ENCODE measurements at regions not wholly inside any gene's neighbourhood (a gene's known extent, or its start where the extent isn't known, plus 50 kb on each side); places are given as distances from the start of the nearest gene placed in this dataset.

- H4K5ac ChIP-seq (ENCODE audit: insufficient read length, low read depth, low read length) = no peak overlapping the region
- no peak overlapping the region for H2BK120ac ChIP-seq (replicated peaks; ENCODE audit: low read depth, low read length)
- H4K91ac ChIP-seq (replicated peaks; ENCODE audit: insufficient read length, low read length) = no peak overlapping the region
- no peak overlapping the region for H2BK12ac ChIP-seq (ENCODE audit: low read depth, low read length)
- ChIA-PET POLR2A (ENCODE audit: partially characterized antibody) (interaction anchor here (0.6 kb wide), 1 partner anchor 358 kb away, joined by 3 read pairs; no protein-coding TSS in a partner anchor), CTCF (ENCODE audit: partially characterized antibody) (no interaction called here)
- H2BK5ac ChIP-seq (ENCODE audit: low read depth, low read length) = no peak overlapping the region
- no peak overlapping the region for H3K18ac ChIP-seq (ENCODE audit: extremely low read depth, low read length)
- H2AK5ac ChIP-seq (ENCODE audit: low read depth, low read length) = no peak overlapping the region
- peak in 1 of 2 experiments; percentile 38 for DNase-seq (ENCODE audit: low read depth in 1 of 2, low spot score in 2 of 2)
- H2AFZ ChIP-seq (ENCODE audit: low read length) = no peak overlapping the region; the same call in 1 of the 2 replicates
- no peak overlapping the region for H3K23ac ChIP-seq (ENCODE audit: insufficient read length)
- WGBS, 2 experiments (ENCODE audit: extremely low coverage in 1 of 2, insufficient coverage in 1 of 2, insufficient read length in 1 of 2, insufficient replicate concordance in 2 of 2, low coverage in 1 of 2, low lambda C conversion rate in 2 of 2, missing lambda C conversion rate in 1 of 2) = 89% methylated on average over 12 of the region's 12 CpGs; no CpG with 5 or more reads in 1 of the 2 experiments
- no peaks in the 10 kb centered on the region for H3K36me3 ChIP-seq (ENCODE audit: control insufficient read depth in 2 of 4, insufficient read depth in 4 of 4, low read length in 3 of 4)
- H3K27me3 ChIP-seq (replicated peaks in 1 of 4; ENCODE audit: control insufficient read depth in 3 of 4, extremely low read depth in 1 of 4, insufficient read depth in 3 of 4, low read length in 3 of 4) = no peaks in the 10 kb centered on the region
- H3K4ac ChIP-seq (replicated peaks; ENCODE audit: insufficient read length, low read depth, low read length) = no peak overlapping the region
- no peak overlapping the region for H3K4me3 ChIP-seq (ENCODE audit: extremely low read depth in 1 of 4, insufficient read depth in 2 of 4, low read depth in 3 of 4, low read length in 4 of 4)
- TF ChIP-seq NRF1 (IDR thresholded peaks at IDR 0.05; ENCODE audit: low read depth, low read length) = no peak
- no peak for TF ChIP-seq SP1 (IDR thresholded peaks at IDR 0.05; ENCODE audit: low read depth, low read length)
- TF ChIP-seq NANOG (IDR thresholded peaks at IDR 0.05; ENCODE audit: insufficient read depth, low read depth, low read length, poor library complexity, severe bottlenecking) = no peak
- no peak for TF ChIP-seq SP4 (IDR thresholded peaks at IDR 0.05; ENCODE audit: low read length)
- no peak for TF ChIP-seq GABPA (IDR thresholded peaks at IDR 0.05; ENCODE audit: borderline replicate concordance, insufficient read depth, low read length)
- TF ChIP-seq, protein P1, sequence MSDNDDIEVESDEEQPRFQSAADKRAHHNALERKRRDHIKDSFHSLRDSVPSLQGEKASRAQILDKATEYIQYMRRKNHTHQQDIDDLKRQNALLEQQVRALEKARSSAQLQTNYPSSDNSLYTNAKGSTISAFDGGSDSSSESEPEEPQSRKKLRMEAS (IDR thresholded peaks at IDR 0.05) = no peak
- no peak for TF ChIP-seq KDM1A (IDR thresholded peaks at IDR 0.05; ENCODE audit: borderline replicate concordance, low read length)
- TF ChIP-seq SRF (IDR thresholded peaks at IDR 0.05; ENCODE audit: low read depth, low read length) = no peak
- no peak for TF ChIP-seq SIN3A (conservative IDR thresholded peaks at IDR 0.05 in 1 of 2, IDR thresholded peaks at IDR 0.05 in 1 of 2; ENCODE audit: low read depth in 1 of 2, low read length in 2 of 2)
- H3K23me2 ChIP-seq (ENCODE audit: low read depth, low read length) = no peaks in the 10 kb centered on the region
- H3K56ac ChIP-seq (replicated peaks; ENCODE audit: insufficient read length, low read depth, low read length) = no peak overlapping the region
- peak overlapping the region; percentile 14; the same call in 1 of the 2 replicates for H4K8ac ChIP-seq (ENCODE audit: extremely low read depth, insufficient read depth, low read length)
- H2BK20ac ChIP-seq (ENCODE audit: low read length) = 0 out of 2 replicates have a peak overlapping the region, but pooled peaks have one; percentile 75
- H4K20me1 ChIP-seq (replicated peaks in 1 of 2; ENCODE audit: control insufficient read depth in 1 of 2, insufficient read depth in 2 of 2, low read length in 2 of 2) = no peaks in the 10 kb centered on the region
- H3K4me1 ChIP-seq (replicated peaks in 1 of 4; ENCODE audit: control insufficient read depth in 3 of 4, insufficient read depth in 4 of 4, low read length in 3 of 4) = peaks cover 0 to 2% (median 0%) of the 10 kb centered on the region in 4 experiments; a peak in 1 of 7 replicates
- FAIRE-seq = no peak
- no peak overlapping the region for H3K9ac ChIP-seq (replicated peaks in 1 of 4; ENCODE audit: extremely low read depth in 1 of 4, low read depth in 3 of 4, low read length in 3 of 4)
- no peaks in the 10 kb centered on the region for H3K9me3 ChIP-seq (ENCODE audit: insufficient read depth in 2 of 2, low read depth in 1 of 2, low read length in 1 of 2)
- H3K79me1 ChIP-seq (ENCODE audit: low read depth, low read length) = no peaks in the 10 kb centered on the region
- H3K14ac ChIP-seq (ENCODE audit: insufficient read length) = no peak overlapping the region
- H2BK15ac ChIP-seq (ENCODE audit: low read length) = no peak overlapping the region
- no peak overlapping the region for H3K27ac ChIP-seq (ENCODE audit: low read depth, low read length)
- no peak overlapping the region for H3K4me2 ChIP-seq (ENCODE audit: insufficient read depth in 1 of 2, low read depth in 2 of 2, low read length in 2 of 2)
- H3K79me2 ChIP-seq (ENCODE audit: control insufficient read depth in 1 of 2, insufficient read depth in 2 of 2, low read length in 2 of 2) = no peaks in the 10 kb centered on the region
Observed at GRCh38 chr19:30212574-30212973, 159.6 kb upstream of the ZNF536 start.

Measured in H1 (cell line).